SU-DHL-6 (cell line): ENCODE measurements at regions not wholly inside any gene's neighbourhood (a gene's known extent, or its start where the extent isn't known, plus 50 kb on each side); places are given as distances from the start of the nearest gene placed in this dataset.

ENCODE experiments used
- H2AFZ ChIP-seq: fragments of 200-600 bp; sonication (generic); 2 replicates; pipeline ENCODE4 v1.6.1; 2014; ENCODE audit warnings: low read depth, mild to moderate bottlenecking, moderate library complexity, mixed read lengths, antibody characterized with exemption, low read length; ENCODE audit not compliant: severe bottlenecking
- H3F3A ChIP-seq: fragments of 200-600 bp; shearing (Covaris generic); 2 replicates; pipeline ENCODE4 v1.6.0; 2016; ENCODE audit warnings: antibody characterized with exemption, mild to moderate bottlenecking; ENCODE audit not compliant: insufficient read depth
- H3K27ac ChIP-seq: fragments of 200-600 bp; sonication (generic); 2 replicates; pipeline ENCODE4 v1.5.1; 2016; ENCODE audit warnings: low read depth, mild to moderate bottlenecking, low read length, moderate library complexity, mixed read lengths
- H3K27me3 ChIP-seq: fragments of 200-600 bp; sonication (generic), shearing (Covaris generic); 2 replicates; pipeline ENCODE4 v1.6.0; 2014; ENCODE audit warnings: mild to moderate bottlenecking, low read length
- H3K36me3 ChIP-seq: fragments of 200-600 bp; sonication (generic); 2 replicates; pipeline ENCODE4 v1.6.1; 2014; ENCODE audit warnings: mild to moderate bottlenecking, low read length, mixed read lengths
- H3K4me2 ChIP-seq: fragments of 300-600, 200-600 bp; shearing (Covaris generic), sonication (generic); 2 replicates; pipeline ENCODE4 v1.6.0; 2014; ENCODE audit warnings: low read length, low read depth, mild to moderate bottlenecking; ENCODE audit not compliant: poor library complexity, severe bottlenecking
- H3K4me3 ChIP-seq: fragments of 200-600 bp; sonication (generic); 2 replicates; pipeline ENCODE4 v1.5.1; 2014; ENCODE audit warnings: antibody characterized with exemption, low read length, mild to moderate bottlenecking, mixed read lengths; ENCODE audit not compliant: insufficient read depth, poor library complexity, severe bottlenecking
- H3K79me2 ChIP-seq: fragments of 200-600 bp; sonication (generic); 2 replicates; pipeline ENCODE4 v1.6.1; 2014; ENCODE audit warnings: mild to moderate bottlenecking, low read length, moderate library complexity; ENCODE audit not compliant: insufficient read depth
- H3K9ac ChIP-seq: fragments of 200-600 bp; sonication (generic); 2 replicates; pipeline ENCODE4 v1.7.0; 2014; ENCODE audit warnings: mild to moderate bottlenecking, low read length
- H3K9me2 ChIP-seq: fragments of 200-600 bp; sonication (generic); replicated peaks from 2 replicates; pipeline ENCODE4 v1.6.1; 2014; ENCODE audit warnings: low read length; ENCODE audit not compliant: insufficient read depth
- H3K9me3 ChIP-seq: fragments of 200-600 bp; sonication (generic); 2 replicates; pipeline ENCODE4 v1.6.1; 2014; ENCODE audit warnings: low read length, mixed read lengths; ENCODE audit not compliant: insufficient read depth
- H4K20me1 ChIP-seq: fragments of 200-600 bp; sonication (generic); 2 replicates; pipeline ENCODE4 v1.6.1; 2014; ENCODE audit warnings: low read depth, mild to moderate bottlenecking, antibody characterized with exemption, low read length, moderate library complexity, mixed read lengths
- EZH2phosphoT487 ChIP-seq: fragments of 200-600 bp; sonication (generic), shearing (Covaris generic); conservative IDR thresholded peaks from 2 replicates; pipeline ENCODE4 v1.6.1; 2018; ENCODE audit warnings: mild to moderate bottlenecking, antibody characterized with exemption, low read length, moderate library complexity, mixed read lengths
- TF ChIP-seq, protein P1 (sequence below): fragments of 200-600 bp; sonication (generic); IDR thresholded peaks from one replicate; pipeline ENCODE4 v1.5.1; 2017; ENCODE audit warnings: antibody characterized with exemption, mild to moderate bottlenecking, low read length, moderate library complexity; ENCODE audit not compliant: insufficient read depth, poor library complexity, severe bottlenecking

DNA sequence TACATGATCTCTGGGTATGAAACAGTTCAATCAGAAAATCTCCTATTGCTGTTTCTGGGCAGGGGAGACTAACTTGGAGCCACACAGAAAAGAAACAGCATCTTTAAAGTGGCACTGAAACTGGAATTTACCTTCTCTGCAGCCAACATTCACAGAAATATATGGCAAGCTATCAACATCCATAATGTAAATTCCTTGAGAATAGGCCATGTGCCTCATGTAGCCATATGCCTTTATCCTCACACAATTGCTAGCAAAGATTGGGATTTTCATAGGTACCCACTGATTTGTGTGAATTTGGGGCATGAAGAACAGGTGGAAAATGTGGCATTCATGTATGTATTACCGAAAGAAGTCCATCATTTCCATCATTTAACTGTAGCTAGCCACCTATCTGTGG, 386.3 kb upstream of the TMCO5A start:
- TF ChIP-seq EZH2phosphoT487, result no peak
- TF ChIP-seq, protein P1, sequence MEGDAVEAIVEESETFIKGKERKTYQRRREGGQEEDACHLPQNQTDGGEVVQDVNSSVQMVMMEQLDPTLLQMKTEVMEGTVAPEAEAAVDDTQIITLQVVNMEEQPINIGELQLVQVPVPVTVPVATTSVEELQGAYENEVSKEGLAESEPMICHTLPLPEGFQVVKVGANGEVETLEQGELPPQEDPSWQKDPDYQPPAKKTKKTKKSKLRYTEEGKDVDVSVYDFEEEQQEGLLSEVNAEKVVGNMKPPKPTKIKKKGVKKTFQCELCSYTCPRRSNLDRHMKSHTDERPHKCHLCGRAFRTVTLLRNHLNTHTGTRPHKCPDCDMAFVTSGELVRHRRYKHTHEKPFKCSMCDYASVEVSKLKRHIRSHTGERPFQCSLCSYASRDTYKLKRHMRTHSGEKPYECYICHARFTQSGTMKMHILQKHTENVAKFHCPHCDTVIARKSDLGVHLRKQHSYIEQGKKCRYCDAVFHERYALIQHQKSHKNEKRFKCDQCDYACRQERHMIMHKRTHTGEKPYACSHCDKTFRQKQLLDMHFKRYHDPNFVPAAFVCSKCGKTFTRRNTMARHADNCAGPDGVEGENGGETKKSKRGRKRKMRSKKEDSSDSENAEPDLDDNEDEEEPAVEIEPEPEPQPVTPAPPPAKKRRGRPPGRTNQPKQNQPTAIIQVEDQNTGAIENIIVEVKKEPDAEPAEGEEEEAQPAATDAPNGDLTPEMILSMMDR, result no peak
- Histone ChIP-seq H3K9me3 (no peaks in the 10 kb centered on the region), H3F3A (no peaks in the 10 kb centered on the region), H3K9ac (no peak overlapping the region), H2AFZ (no peak overlapping the region), H3K36me3 (no peaks in the 10 kb centered on the region), H3K27ac (no peak overlapping the region), H3K79me2 (no peaks in the 10 kb centered on the region), H4K20me1 (no peaks in the 10 kb centered on the region), H3K4me2 (no peak overlapping the region), H3K9me2 (no peaks in the 10 kb centered on the region), H3K27me3 (no peaks in the 10 kb centered on the region), H3K4me3 (no peak overlapping the region)

DNA sequence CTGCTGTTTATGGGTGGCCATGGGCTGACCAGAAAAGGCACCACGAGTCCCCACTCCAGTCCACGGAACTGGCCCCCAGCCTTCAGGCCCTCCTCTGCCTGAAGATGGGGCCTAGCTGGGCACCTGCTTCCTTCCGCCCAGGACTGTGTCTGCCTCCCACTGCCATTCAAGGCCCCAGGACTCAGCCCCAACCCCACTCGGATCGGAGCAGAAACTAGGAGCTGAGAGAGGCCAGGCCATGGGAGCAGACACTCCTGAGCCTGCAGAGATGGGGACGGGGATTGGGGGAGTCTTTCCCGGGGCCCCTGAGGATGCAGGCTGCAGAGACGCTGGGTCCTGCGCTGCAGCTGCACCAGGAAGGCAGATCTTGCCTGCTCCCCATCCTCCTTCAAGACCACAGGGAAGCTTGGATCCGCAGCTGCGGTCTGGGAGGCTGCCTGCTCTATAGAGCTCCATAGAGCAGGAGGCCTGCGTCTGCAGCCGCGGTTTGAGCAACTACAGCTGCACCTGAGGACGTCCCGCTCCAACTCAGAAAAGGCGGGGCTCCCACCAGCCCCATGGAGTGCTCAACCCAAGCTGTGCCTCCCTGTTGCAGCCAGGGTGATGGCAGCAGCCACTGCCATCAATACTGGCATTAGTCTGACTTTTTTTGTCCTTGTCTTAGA, 383.9 kb upstream of the TMCO5A start:
- H2AFZ ChIP-seq, result no peak overlapping the region
- no peak overlapping the region for H3K4me3 ChIP-seq
- H3K9ac ChIP-seq, result no peak overlapping the region
- no peaks in the 10 kb centered on the region for H3F3A ChIP-seq
- no peaks in the 10 kb centered on the region for H3K9me2 ChIP-seq
- no peak for TF ChIP-seq EZH2phosphoT487
- TF ChIP-seq, protein P1, result no peak
- H4K20me1 ChIP-seq, result no peaks in the 10 kb centered on the region
- no peaks in the 10 kb centered on the region for H3K79me2 ChIP-seq
- no peak overlapping the region for H3K4me2 ChIP-seq
- H3K36me3 ChIP-seq, result no peaks in the 10 kb centered on the region
- H3K27me3 ChIP-seq, result no peaks in the 10 kb centered on the region
- no peak overlapping the region for H3K27ac ChIP-seq
- H3K9me3 ChIP-seq, result no peaks in the 10 kb centered on the region

DNA sequence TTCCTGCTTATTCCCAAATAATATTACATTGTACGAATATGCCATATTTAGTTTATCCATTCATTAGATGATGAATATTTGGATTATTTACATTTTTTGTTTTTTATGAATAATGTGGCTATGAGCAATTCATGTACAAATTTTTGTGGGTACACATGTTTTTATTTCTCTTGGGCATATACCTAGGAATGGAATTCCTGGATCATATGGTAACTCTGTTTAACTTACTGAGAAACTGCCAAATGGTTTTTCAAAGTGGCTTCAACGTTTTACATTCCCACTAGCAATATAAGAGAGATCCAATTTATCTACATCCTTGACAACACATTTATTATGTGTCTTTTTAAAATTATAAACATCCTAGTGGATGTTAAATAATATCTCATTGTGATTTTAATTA, 362.0 kb upstream of the TMCO5A start:
- H3K4me3 ChIP-seq, result no peak overlapping the region
- H3K36me3 ChIP-seq, result no peaks in the 10 kb centered on the region
- H4K20me1 ChIP-seq, result no peaks in the 10 kb centered on the region
- no peak overlapping the region for H3K4me2 ChIP-seq
- H3K27ac ChIP-seq, result no peak overlapping the region
- no peaks in the 10 kb centered on the region for H3K27me3 ChIP-seq
- H3K9me3 ChIP-seq, result no peaks in the 10 kb centered on the region
- TF ChIP-seq EZH2phosphoT487, result no peak
- TF ChIP-seq, protein P1, result no peak
- H3K9me2 ChIP-seq, result no peaks in the 10 kb centered on the region
- no peak overlapping the region for H3K9ac ChIP-seq
- H3F3A ChIP-seq, result no peaks in the 10 kb centered on the region
- H2AFZ ChIP-seq, result no peak overlapping the region
- no peaks in the 10 kb centered on the region for H3K79me2 ChIP-seq
